Keratinocyte (primary cell): ENCODE measurements at regions not wholly inside any gene's neighbourhood (a gene's known extent, or its start where the extent isn't known, plus 50 kb on each side); places are given as distances from the start of the nearest gene placed in this dataset.
A peak's percentile ranks its signal among the peaks of the same experiment; 100 is the strongest.
"Not testable (repeated sequence)": the region's sequence is repeated elsewhere in the genome, so short reads cannot be mapped to it uniquely, and the experiment has no call there.

Experiments used
- DNase-seq: peaks from one replicate; pipeline ENCODE4 v3.0.0-alpha.2; 2011; ENCODE audit warnings: low read depth, missing footprints, low spot score
- FAIRE-seq: peaks from 2 replicates; lab custom pipeline; 2011; peaks lifted over from hg19 to GRCh38; lab: Jason Lieb, UNC
- H2AFZ ChIP-seq: 2 replicates; pipeline ENCODE4 v1.6.0; 2012; ENCODE audit warnings: low read length, control low read depth, inconsistent platforms; ENCODE audit not compliant: control insufficient read depth
- H3K27ac ChIP-seq: 2 replicates; pipeline ENCODE4 v1.5.1; 2011; ENCODE audit warnings: low read length; ENCODE audit not compliant: control insufficient read depth, insufficient read depth
- H3K27me3 ChIP-seq: 3 replicates; pipeline ENCODE4 v1.6.0; 2011; ENCODE audit warnings: low read length; ENCODE audit not compliant: control insufficient read depth, insufficient read depth; ENCODE audit errors: extremely low read depth
- H3K36me3 ChIP-seq, 2 experiments: 2 replicates in 1 of 2; 3 replicates in 1 of 2; pipeline ENCODE4 v1.5.1; 2011; ENCODE audit warnings: low read length in 2 of 2, mild to moderate bottlenecking in 1 of 2; ENCODE audit not compliant: control insufficient read depth in 2 of 2, insufficient read depth in 2 of 2; ENCODE audit errors: extremely low read depth in 1 of 2
- H3K4me1 ChIP-seq: 3 replicates; pipeline ENCODE4 v1.5.1; 2011; ENCODE audit warnings: low read length; ENCODE audit not compliant: control insufficient read depth, insufficient read depth; ENCODE audit errors: extremely low read depth
- H3K4me2 ChIP-seq: 3 replicates; pipeline ENCODE4 v1.6.0; 2011; ENCODE audit warnings: low read depth, low read length; ENCODE audit not compliant: control insufficient read depth, insufficient read depth; ENCODE audit errors: extremely low read depth
- H3K4me3 ChIP-seq, 3 experiments: fragments of 200-600 bp in 1 of 3; sonication (generic) in 1 of 3; 2 replicates in 2 of 3; 3 replicates in 1 of 3; pipeline ENCODE4 v1.5.1; 2011 to 2016; ENCODE audit warnings: low read length in 3 of 3, mild to moderate bottlenecking in 3 of 3, control low read depth in 2 of 3, inconsistent platforms in 1 of 3, low read depth in 1 of 3, mixed read lengths in 1 of 3, mixed run types in 1 of 3, moderate library complexity in 1 of 3; ENCODE audit not compliant: control insufficient read depth in 2 of 3, insufficient read depth in 2 of 3; ENCODE audit errors: extremely low read depth in 1 of 3
- H3K79me2 ChIP-seq: 2 replicates; pipeline ENCODE4 v1.6.0; 2012; ENCODE audit warnings: low read length; ENCODE audit not compliant: control insufficient read depth, insufficient read depth
- H3K9ac ChIP-seq: 3 replicates; pipeline ENCODE4 v1.6.0; 2011; ENCODE audit warnings: low read length; ENCODE audit not compliant: control insufficient read depth, insufficient read depth; ENCODE audit errors: extremely low read depth
- H3K9me1 ChIP-seq: 3 replicates; pipeline ENCODE4 v1.6.0; 2011; ENCODE audit warnings: low read length; ENCODE audit not compliant: control insufficient read depth, insufficient read depth; ENCODE audit errors: extremely low read depth
- H3K9me3 ChIP-seq: 2 replicates; pipeline ENCODE4 v1.5.1; 2012; ENCODE audit warnings: low read depth, low read length; ENCODE audit not compliant: control insufficient read depth
- H4K20me1 ChIP-seq: 3 replicates; pipeline ENCODE4 v1.6.0; 2011; ENCODE audit warnings: low read length; ENCODE audit not compliant: control insufficient read depth, insufficient read depth; ENCODE audit errors: extremely low read depth
- CTCF ChIP-seq, 3 experiments: IDR thresholded peaks in 1 of 3; conservative IDR thresholded peaks in 1 of 3; optimal IDR thresholded peaks in 1 of 3; 2 replicates in 2 of 3; 3 replicates in 1 of 3; pipeline versions ENCODE3 to v1.5.1; 2011; ENCODE audit warnings: low read length in 3 of 3, mild to moderate bottlenecking in 3 of 3, moderate library complexity in 2 of 3, control low read depth in 1 of 3, inconsistent platforms in 1 of 3; ENCODE audit not compliant: insufficient read depth in 2 of 3; ENCODE audit errors: extremely low read depth in 1 of 3
- EZH2 ChIP-seq: IDR thresholded peaks from one replicate; pipeline ENCODE4 v1.6.1; 2012; ENCODE audit warnings: inconsistent platforms, mild to moderate bottlenecking, low read length, moderate library complexity
- dilution Hi-C: fragments of 300-500 bp; cut with MboI; formaldehyde crosslinking; loops from one replicate; pipeline ENCODE4 v1.7.0; 2020; ENCODE audit warnings: low sequenced_read_pairs; ENCODE audit not compliant: extremely low pct_ligation_motif_present

GRCh38 chr15:77901251-77901881 lies 176.1 kb downstream of the TBC1D2B start:
- no peak for DNase-seq
- dilution Hi-C loops = no loop called here

GRCh38 chr15:77900331-77900963 lies 177.1 kb downstream of the TBC1D2B start:
- peak; percentile 20 to 69 (median 47) for TF ChIP-seq CTCF (optimal IDR thresholded peaks at IDR 0.05 in 1 of 3, IDR thresholded peaks at IDR 0.05 in 1 of 3, conservative IDR thresholded peaks at IDR 0.05 in 1 of 3; ENCODE audit: extremely low read depth in 1 of 3, insufficient read depth in 2 of 3, low read length in 3 of 3)
- H3K36me3 ChIP-seq, dilution Hi-C loops, FAIRE-seq, H3K27ac ChIP-seq, H3K4me1 ChIP-seq, H3K79me2 ChIP-seq, H3K9me1 ChIP-seq, H3K4me3 ChIP-seq, H2AFZ ChIP-seq, H3K4me2 ChIP-seq, H3K9me3 ChIP-seq, H3K9ac ChIP-seq, H4K20me1 ChIP-seq, H3K27me3 ChIP-seq: not testable (repeated sequence)
- peak; percentile 28 for DNase-seq

More at GRCh38 chr15:77901251-77901881, 176.1 kb downstream of the TBC1D2B start:
- FAIRE-seq = no peak
- H3K27me3 ChIP-seq = peaks cover 4% of the 10 kb centered on the region
- H3K27ac ChIP-seq = no peak overlapping the region
- no peak overlapping the region for H3K4me2 ChIP-seq
- H3K4me1 ChIP-seq = no peaks in the 10 kb centered on the region
- no peaks in the 10 kb centered on the region for H3K9me3 ChIP-seq
- H3K9me1 ChIP-seq = no peaks in the 10 kb centered on the region
- no peaks in the 10 kb centered on the region for H3K79me2 ChIP-seq
- H3K9ac ChIP-seq = no peak overlapping the region
- no peaks in the 10 kb centered on the region for H4K20me1 ChIP-seq
- H3K36me3 ChIP-seq = no peaks in the 10 kb centered on the region
- TF ChIP-seq CTCF (optimal IDR thresholded peaks at IDR 0.05 in 1 of 3, IDR thresholded peaks at IDR 0.05 in 1 of 3, conservative IDR thresholded peaks at IDR 0.05 in 1 of 3; ENCODE audit: extremely low read depth in 1 of 3, insufficient read depth in 2 of 3, low read length in 3 of 3) = no peak
- no peak for TF ChIP-seq EZH2
- no peak overlapping the region for H2AFZ ChIP-seq
- H3K4me3 ChIP-seq = no peak overlapping the region

GRCh38 chr15:77899776-77900175 lies 177.7 kb downstream of the TBC1D2B start:
- H3K79me2 ChIP-seq, H3K27me3 ChIP-seq, H3K9me1 ChIP-seq, H2AFZ ChIP-seq, FAIRE-seq, H3K4me3 ChIP-seq, dilution Hi-C loops, H3K9ac ChIP-seq, H3K4me2 ChIP-seq, H3K9me3 ChIP-seq, H4K20me1 ChIP-seq, H3K4me1 ChIP-seq, H3K27ac ChIP-seq, H3K36me3 ChIP-seq: not testable (repeated sequence)
- DNase-seq = peak; percentile 11
